DMS 273 (cell line): ENCODE measurements at regions not wholly inside any gene's neighbourhood (a gene's known extent, or its start where the extent isn't known, plus 50 kb on each side); places are given as distances from the start of the nearest gene placed in this dataset.
"Not testable (repeated sequence)": the region's sequence is repeated elsewhere in the genome, so short reads cannot be mapped to it uniquely, and the experiment has no call there.

Experiments used
- DNase-seq: peaks from one replicate; lab custom pipeline; 2025; ENCODE audit not compliant: unreplicated experiment; lab: John Stamatoyannopoulos, UW

DNA sequence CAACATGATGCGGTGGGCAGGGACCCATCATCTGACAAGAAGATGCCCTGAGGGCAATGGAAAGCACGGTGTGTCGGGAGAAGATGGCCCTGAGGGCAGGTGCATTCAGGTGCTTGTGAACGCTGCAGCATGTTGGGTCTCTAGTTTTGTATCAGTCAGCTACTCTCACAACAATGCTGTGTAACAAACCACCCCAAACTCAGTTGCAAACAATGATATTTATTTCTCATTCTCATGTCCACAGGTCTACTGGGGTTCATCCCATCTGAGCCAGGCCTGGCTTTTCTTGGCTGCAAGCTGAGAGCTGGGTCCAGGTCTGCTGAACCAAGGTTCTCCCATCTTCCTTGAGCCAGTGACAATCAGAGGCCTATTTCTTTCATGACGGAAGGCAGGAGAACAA is 461.6 kb downstream of the PREX1 start:
- no peak for DNase-seq

DNA sequence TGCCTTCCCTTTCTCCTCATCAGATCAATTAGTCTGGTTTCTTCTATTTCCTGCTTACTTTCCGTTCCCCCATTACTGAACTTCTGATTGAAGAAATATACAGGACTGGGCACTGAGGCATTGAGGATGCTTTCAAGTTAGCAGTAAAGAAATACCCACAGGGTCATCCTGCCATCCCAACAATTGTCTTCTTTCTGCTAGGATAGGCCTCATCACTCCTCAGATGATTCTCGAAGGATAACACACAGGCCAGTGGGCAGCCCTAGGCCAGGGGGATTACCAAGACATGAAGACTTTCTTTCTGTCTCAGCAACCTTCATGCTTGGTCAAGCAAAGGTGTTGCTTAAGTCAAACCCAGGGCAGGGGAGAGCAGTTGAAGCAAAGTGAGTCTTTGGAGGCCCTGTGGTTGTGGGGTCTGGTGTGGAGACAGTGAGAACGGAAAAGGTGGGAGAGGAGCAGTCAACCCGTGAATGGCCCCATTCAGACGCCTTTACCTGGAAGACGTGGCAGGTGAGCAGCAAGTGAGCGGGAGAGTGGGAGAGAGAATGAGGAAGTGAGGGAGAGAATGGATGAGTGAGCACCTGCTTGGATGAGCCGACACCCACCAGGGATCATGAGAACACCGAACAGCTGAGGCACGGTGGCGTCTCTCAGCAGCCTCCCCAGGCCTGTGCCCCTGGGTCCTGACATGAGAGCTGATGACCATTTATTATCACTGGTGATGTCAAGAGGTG is 462.9 kb downstream of the PREX1 start:
- no peak for DNase-seq

DNA sequence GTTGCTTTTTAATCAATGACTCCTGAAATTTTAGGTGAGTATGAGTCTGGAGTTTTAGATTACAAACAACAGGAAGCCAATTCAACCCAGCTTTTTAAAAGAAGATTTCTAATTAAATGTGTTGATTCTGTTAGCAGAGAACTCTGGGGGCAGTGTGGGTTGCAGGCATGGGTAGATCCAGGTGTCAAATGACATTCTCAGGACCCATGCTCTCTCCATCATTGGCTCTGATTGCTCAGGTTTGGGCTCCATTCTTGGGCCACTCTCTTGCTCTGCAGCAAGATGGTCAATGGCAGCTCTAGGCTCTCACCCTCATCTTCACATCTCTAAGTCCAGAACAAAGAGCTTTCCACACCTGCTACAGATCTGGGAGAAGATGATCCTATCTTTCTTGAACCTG is 463.7 kb downstream of the PREX1 start:
- no peak for DNase-seq

DNA sequence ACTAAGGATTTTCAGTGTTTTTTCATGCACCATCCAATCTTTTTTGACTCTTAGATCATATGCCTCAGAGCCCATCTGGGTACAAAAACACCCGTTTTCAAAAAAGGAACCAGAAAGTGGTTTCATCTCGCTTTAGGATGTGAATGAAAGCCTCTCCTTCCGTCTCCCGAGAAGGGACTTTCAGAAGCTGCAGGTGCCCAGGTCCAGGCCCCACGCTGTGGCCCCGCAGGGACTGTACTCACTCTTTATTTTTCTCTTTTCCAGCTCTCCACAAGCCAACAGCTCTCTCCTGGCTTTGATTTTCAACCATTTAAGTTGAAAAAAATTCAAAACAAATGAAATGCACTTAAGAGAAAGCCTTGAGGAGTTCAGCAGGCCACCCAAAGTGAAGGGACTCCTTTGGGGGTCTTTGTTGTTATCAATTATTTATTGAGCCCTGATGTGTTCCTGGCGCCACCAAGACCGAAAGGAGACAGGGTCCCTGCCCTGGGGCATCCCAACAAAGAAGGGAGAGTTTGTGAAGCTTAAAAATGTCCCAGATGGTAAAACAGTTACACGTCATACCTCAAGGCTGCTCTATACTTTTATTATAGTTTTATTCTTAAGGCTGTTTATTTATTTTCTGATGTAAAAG is 467.3 kb downstream of the PREX1 start:
- no peak for DNase-seq

DNA sequence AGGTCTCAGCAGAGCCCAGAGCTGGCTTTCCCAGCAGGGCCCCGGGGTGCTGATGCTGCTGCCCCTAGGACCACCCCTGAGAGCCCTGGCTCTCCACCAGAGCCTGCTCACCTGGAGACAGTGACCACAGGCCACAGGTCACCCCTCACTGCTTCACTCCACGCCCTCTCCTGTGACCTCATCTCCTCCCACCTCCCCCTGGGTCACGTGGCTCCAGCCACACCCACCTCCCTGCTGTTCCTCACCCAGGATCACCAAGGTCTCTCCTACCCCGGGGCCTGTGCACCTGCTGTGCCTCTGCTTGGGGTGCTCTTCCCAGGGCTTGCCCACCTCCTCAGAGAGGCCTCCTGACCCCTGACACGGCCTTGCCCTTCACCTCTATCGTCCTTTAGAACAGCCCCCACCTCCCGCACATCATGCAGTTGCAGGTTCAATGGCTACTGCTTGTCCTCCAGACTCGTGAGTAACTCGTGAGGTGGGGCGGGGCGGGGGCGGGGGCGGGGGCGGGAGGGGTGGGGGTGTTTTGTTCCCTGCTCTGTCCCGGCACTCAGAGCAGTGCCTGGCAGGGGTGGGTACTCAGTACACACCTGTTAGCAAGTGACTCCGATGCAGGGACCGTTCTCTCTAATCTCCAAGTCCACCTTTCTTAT is 468.0 kb downstream of the PREX1 start:
- no peak for DNase-seq

DNA sequence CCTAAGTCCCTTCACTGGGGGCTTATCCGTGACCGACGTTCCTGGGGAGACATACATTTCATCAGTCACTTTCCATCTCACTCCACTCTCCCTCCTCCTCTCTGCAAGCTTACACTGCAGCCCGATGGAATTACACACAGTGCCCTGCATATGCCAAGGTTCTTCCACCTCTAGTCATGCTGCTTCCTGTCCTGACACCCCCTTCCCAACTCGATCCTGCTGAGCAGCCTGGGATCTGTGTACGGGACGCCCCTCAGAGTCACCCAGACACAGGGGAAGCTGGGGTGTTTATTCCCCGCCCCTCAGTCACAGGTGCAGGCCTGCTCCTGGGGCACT is 468.8 kb downstream of the PREX1 start:
- DNase-seq: not testable (repeated sequence)

DNA sequence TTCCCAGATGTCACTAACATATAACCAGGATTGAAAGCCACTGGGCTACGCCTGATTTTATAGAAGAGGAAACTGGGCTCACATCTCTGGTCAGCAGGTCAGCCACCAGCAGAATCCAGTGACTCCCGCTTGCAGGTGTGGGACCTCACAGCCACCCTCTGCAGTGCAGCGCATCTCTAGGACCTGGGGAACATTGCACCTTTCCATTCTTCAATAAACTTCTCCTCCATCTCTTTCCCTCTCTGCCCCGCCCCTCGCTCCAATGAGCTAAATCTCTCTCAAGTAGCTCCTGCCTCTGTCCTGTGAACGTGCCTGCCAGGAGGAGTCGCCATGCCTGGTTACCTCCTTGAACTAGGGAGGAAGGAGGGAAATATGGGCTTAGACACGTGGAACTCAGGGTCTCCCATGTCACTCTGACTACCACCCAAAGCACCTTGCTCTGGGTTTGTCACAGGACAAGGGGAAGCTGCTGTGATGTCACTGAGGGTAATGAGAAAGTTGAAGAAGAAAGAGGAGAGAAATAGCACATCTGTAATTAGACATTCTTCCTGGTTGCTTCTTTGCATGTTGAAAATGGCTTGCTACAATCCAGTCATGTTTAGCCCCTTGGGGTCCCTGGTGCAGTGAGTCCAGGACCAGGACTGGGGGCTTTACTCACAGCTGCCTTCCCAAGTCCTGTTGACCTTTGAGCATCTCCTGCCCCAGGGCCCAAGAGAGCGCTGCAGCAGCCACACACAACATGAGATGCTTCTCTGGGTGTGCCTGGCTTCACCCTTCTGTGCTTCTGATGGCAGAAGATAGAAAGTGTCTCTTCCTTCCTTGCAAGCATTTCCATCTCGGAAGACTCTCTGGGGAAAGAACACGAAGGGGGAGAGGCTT is 469.4 kb downstream of the PREX1 start:
- DNase-seq: no peak

DNA sequence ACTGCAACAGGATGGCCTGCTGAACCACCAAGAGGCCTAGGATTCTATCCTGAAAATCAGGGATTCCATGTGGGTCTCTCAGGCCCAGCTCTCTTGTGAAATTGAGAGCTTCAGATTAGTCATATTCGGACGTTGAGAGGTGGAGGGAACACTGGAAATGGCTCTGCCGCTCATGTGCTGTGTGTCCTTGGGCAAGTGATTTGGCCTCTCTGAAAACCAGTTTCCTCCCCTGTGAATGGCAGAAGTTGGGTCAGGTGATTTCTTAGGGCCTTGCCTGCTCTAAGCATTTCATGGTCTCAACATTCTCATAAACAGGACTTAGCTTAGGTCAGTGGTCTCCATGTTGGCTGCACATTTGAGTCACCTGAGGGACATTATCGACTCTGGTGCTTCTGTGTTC is 470.1 kb downstream of the PREX1 start:
- no peak for DNase-seq

DNA sequence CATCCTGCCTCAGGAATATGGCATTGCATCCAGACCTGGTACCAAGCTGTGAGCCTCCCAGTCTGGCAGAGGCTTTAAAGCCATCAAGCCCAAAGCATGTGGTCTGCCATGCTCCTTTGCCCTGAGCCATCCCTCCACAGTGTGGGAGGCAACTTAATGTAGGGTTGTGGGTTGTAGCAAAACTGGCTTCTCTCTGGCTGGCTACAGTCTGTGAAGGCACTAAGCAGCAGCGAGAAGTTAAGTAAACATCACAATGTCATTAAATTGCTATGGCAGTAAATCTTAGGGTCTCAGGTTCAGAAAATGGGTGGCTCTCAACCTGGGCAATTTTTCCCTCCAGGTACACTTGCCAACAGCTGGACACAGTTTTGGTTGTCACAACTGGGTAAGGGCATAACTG is 472.9 kb downstream of the PREX1 start:
- no peak for DNase-seq

DNA sequence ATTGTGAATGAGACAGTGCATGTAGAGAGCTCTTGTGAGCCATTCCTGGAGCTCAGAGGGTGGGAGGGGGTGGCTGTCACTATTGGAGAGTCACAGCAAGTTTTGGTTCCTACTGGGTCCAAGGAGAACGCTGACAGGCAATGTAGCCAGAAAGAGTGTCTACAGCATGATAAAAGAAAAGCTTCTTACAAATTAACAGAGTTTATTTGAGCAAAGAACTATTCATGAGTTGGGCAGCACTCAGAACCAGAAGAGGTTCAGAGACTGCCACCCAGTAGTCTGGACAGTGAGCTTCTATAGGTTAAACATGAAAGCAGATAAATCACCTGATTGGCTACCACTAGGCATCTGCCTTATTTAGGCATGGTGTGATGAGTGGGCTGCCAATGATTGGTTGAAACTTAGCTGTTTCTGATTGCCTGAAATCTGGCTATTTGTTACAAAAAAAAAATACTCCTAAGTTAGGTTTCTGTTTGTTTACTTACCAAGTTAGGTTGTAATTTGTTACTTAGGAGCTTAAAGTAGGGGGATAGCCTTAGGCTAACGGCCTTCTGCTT is 473.4 kb downstream of the PREX1 start:
- no peak for DNase-seq

DNA sequence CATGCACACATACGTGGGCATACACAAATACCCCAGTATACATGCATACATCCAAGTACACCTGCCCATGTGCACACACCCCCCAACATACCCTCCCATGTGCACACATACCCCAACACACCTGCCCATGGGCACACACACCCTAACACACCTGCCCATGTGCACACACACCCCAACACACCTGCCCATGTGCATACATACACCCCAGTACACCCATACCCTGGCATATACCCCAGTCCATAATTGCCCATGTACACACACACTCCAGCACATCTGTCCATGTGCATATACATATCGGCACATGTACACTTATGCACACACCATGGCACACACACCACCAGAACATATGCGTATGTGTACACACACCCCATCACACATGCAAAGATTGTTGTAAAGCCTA is 475.2 kb downstream of the PREX1 start:
- DNase-seq: no peak

DNA sequence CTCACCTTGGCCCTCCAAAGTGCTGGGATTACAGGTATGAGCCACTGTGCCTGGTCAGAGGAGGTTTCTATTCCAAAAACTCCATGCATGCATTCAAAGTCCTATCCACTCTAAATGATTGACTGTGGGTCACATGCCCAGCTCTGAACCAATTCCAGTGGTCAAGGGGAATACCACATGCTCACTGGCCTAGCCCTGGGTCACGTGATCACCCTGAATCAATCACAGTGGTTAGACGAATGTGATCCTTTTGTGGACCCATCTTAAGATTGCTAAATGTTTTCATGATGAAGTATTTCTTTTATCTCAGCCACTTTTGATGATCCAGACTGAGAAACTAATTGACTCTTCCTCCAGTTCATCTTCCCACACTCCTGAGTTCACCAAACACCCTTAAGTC is 475.8 kb downstream of the PREX1 start:
- no peak for DNase-seq

DNA sequence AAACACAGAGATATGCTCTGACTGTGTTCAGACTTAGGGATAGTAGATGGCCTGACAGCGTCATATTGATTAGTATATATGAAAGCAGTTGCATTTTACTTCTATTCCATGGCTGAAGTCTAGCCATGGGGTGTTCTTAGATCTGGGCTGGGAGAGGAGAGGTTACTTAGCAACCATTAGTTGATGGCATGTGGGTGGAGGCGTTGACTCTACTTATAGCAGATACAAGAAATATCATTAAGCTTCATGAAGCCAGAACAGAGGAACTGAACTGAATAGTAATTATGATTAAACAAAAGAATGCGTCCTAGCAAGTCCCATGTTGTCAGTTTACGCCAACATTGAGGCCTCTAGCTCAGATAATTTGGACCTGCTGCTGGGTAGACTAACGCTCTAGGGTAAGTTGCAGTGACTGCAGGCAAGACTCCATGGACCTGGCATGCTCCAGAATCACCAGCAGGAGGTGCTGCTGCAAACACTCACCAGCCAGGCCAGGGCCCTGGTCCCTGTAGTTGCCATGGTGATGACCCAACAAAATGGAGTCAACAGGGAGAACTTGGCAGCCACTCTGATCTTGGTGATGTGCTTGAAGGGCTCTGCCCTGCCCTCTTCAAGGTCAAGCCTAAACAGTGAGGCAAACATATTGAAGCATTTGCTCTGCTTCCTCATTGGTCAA is 477.3 kb downstream of the PREX1 start:
- peak; percentile 72 for DNase-seq

DNA sequence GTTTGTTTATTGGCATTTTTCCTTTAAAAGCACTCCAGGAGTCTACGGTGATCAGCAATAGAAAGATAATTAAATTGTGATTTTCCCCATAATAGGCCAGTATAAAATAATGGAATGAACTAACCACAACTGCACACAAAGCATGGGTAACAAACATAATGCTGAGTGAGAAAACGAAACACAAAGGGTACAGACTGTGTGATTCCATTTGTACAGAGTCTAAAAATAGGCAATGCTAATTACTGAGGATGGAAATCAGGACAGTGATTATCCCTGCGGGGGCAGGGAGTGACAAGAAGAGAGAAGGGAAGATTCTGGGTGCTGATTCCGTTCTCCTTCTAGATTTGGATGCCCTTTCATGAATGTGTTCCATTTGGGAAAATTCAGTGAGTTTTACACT is 478.1 kb downstream of the PREX1 start:
- DNase-seq: no peak

DNA sequence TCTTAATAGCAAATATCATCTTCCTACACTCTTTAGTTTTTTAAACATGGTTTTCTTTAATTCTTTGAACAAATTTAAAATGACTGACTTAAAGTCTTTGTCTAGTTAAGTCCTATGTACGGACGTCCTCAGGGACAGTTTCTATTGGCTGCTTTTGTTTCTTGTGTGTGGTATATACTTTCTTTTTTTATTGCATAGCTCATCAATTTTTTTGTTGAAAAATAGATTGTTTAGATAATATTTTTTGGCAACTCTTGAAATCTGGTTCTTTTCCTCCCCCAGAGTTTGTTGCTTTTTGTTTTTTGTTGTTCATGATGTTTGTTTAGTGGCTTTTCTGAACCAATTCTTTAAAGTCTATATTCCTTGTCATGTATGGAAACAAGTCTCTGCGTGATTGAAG is 479.8 kb downstream of the PREX1 start:
- no peak for DNase-seq

DNA sequence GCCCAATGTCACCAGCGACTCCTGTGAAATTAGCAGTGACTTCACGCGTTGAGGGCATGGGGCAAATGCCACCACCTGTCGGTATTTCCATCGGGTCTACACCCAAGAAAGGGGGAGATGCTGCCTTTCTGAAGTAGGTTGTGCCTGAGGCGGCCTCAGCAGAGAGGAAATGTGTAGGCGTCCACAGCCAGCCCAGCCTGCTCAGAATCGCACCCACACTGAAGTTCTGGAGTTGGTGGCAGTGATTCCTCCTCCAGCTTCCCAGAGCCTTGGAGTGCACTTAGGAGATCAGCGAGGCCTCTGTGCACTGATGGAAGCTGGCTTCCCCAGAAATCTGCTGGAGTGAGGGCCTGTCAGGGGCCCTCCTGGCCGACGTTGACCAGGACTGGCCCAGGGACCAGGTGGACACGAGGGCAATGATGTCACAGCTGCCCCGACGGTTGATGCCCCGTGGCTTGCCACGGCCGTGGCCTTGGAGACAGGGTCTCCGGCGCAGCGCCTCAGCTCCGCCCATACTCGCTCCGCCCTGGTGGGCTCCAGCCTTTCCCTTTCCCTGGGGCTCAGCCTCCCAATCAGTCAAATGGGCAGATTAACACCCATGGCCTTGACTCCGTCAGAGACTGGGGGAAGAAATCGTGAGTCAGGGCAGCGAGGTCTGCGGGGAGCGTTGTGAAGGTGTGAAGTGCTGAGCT is 484.8 kb downstream of the PREX1 start:
- no peak for DNase-seq

DNA sequence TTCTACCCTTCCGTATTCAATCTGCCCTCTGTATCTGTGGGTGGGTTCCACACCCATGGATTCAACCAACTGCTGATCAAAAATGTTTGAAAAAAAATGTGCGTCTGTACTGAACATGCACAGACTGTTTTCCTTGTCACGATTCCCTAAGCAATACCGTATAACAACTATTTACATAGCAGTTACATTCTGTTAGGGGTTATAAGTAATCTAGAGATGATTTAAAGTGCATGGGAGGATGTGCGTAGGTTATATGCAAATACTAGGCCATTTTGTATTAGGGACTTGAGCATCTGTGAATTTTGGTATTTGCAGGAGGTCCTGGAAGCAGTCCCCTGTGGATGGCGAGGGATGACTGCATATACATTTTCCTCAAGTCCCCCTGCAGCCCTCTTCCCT is 486.9 kb downstream of the PREX1 start:
- DNase-seq: no peak

DNA sequence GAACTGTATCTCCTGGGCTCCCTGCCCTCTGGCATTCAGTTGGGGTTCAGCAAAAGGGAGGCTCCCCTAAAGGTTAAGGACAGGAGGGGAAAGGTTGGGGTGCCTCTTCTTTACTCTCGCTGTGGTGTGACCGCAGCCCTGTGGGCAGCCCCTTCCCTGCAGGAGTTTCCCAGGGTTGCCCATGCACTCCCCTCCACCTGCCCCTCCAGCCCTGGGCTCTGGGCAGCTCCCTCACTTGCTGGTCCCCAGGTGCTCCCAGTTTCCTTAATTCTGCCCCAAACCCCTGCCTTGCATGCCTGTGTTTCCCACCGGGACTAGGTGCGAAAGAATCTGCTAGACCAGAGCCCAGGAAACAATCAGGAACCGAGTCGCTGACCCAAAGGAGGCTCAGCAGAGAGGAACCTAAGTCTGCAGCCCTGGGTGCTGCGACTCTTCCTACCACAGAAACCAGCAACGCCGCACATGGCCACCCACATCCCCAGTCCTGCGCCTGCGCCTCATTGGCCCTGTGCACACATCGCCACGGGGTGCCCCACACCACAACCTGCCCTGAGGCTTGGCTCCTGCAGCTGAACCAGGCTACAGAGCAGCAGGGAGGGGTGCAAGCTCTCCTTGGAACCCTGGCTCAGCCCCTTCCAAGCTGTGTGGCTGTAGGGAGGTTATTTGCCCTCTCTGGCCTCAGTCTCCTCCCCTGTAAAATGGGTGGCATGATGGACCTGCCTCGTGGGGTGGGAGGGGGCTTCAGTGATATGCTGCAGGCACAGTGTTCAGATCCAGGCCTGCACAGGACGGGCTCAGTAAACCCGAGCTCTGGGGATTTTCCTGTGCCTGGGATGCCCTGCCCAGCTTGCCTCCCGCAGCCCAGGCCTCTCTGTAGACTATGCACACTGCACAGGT is 487.6 kb downstream of the PREX1 start:
- DNase-seq: no peak
